ENCODE measurements at regions not wholly inside any gene's neighbourhood (a gene's known extent, or its start where the extent isn't known, plus 50 kb on each side); places are given as distances from the start of the nearest gene placed in this dataset.

- DNase-seq (ENCODE audit: low read depth): no peak
Measured at GRCh38 chr5:175034924-175035323, 310.5 kb downstream of the MSX2 start.

DNA sequence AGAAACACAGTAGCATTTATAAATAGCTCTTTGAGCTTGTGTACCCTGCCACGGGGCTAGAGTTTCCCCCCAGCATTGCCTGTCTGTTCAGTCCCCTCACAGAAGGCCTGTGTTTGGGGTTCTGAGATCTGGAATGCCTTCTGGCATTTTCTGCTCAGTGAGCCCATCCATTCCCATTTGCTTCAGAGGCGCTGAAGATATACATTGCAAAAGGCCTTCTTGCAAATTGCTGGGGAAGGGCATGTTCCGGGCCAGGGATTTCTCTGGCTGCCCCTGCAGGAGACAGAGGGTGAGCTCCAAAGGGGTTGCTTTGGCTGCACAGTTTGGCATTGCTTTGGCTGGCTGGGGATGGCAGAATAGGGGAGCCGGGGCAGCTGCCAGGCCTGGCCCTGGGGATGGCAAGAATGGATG lies 308.4 kb downstream of the MSX2 start:
- no peak for DNase-seq (ENCODE audit: low read depth)

GRCh38 chr5:175032013-175032412 lies 307.6 kb downstream of the MSX2 start:
- DNase-seq (ENCODE audit: low read depth): no peak

DNA sequence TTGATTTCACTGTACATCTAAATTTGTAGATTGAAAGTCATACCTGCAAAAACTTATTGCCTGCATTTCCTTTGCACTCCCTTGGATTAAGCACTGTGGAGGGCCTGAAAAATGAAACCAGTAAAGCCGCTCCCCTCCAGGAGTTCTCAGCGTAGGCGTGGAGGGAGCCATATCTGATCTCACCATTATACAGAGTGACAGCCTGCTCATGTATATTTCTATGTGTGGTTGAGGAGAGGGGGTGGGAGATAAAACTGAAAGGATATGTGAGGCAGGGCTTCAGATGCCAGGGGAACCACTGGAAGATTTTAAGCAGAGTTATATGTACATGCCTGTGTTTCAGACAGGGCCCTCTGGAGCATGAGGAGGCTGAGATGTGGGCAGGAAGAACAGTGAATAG lies 303.0 kb downstream of the MSX2 start:
- no peak for DNase-seq (ENCODE audit: low read depth)

GRCh38 chr5:175025077-175025476 lies 300.7 kb downstream of the MSX2 start:
- DNase-seq (ENCODE audit: low read depth): no peak

- no peak for DNase-seq (ENCODE audit: low read depth)
Measured at GRCh38 chr5:175021841-175022625, 297.7 kb downstream of the MSX2 start.

GRCh38 chr5:175021321-175021720 lies 296.9 kb downstream of the MSX2 start:
- DNase-seq (ENCODE audit: low read depth): no peak

- no peak for DNase-seq (ENCODE audit: low read depth)
Measured at GRCh38 chr5:175015028-175015685, 290.8 kb downstream of the MSX2 start.

DNA sequence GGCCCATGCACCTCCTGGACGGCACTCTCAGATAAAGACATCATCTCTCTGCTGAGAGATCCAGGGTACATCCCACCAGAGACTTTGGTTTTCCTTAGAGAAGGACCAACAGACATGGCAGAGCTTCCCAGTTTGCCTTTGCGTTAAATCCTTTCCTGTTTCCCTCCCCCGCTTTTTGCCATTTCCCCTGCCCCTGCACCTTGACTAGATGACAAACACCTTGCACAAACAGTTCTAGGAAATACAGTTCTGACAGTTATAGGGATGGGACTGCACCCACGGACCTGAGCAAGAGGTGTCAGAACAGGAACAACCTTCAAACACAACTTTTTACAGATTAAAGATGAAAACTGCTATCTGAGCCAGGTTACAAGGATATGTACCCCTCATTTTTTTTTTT lies 288.9 kb downstream of the MSX2 start:
- DNase-seq (ENCODE audit: low read depth): no peak

DNA sequence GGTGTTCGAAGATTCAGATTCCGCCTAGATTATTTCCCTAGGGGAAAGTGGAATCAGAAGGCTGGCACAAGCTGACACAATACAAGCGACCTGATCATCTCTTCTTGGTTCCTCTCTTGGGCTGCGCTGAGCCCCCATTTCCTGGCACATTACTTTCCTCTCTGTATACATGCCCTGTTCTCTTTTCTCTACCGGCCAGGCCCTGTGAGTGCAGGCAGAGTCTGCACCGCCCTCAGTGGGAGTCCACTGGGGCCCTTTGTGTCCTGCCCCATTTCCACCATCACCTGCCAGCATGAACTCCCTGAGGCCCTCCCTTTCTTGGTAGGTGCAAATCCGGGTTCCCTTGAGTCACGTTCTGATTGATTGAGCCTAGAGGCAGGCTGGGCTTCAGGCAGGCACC lies 287.9 kb downstream of the MSX2 start:
- no peak for DNase-seq (ENCODE audit: low read depth)

GRCh38 chr5:175003531-175003930 lies 279.1 kb downstream of the MSX2 start:
- no peak for DNase-seq (ENCODE audit: low read depth)

DNA sequence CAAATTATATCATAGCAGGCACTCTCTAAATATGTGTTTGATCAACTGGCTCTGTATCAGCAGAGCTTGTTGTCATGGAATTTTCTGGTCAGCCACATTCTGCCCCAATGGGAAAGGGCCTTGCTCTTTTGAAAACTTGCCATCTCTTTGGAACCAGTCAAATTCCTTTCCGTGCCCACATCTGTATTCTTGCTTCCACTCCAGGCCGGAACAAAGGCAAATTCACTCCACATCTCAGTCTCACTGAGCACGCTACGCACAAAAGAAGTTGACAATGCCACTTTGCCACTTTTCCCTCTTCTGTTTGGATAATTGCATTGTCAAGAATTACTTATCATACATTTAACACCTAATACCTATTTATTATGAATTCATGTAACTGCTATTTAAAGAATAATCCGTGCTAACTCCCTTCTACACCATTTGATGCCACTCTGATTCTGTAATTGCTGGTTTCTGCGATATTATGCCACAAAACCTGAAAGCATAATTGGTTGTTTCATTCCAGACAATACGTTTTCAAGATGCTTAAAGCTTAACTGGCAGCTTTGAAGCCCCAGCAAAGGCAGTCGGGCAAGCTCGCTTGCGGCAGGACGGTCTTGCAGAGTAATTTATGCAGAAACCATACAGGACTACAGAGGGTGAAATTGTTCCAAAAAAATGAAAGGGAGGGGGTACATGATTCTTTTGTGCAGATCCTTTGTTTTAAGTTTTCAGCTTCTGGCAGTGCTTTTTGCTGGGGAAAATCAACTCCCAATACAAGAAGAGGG lies 277.7 kb downstream of the MSX2 start:
- DNase-seq (ENCODE audit: low read depth): no peak

DNA sequence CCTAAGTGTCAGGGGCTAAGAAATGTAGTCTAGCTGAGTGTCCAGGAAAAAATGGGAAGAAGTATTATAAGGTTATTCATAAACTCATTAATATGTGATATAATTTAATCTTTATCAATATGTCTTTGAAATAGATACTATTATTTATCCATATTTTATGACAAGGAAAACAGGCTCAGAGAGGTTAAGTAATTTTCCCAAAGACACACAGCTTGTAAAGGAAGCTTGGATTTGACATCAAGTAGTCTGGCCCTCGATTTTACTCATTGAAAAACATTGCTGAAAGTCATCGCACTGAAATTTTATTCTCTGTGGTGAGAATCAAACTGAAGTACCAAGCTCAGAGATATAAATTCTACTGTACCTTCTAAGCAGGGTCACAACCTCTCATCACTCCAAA lies 276.9 kb downstream of the MSX2 start:
- DNase-seq (ENCODE audit: low read depth): no peak

GRCh38 chr5:174999581-174999980 lies 275.2 kb downstream of the MSX2 start:
- DNase-seq (ENCODE audit: low read depth): no peak

DNA sequence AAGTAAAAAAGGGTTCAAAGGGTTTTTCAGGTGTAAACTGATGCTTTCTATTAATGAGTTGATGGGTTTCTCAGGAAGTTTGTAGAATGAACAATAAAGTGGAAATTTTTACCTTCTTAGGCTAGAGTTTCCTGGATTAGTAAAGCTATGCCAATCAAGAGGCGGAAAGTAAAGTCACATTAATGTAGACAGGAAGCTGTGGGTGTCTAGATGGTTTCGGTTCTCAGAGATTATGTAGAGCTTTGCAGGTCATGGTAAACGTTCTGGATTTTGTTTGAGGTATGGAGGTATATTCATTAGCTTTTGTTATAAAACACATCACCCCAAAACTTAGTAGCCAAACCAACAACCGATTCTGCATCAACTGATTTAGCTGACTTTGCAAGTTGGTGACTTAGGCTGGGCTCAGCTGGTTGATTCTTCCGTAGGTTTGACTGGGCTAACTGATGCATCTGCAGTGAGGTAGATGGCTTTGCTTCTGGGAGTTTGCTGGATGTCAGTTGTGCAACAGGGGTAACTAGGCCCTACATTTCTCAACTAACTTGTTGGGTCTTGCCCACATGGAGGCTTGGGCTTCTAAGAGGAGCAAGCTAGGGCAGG lies 273.8 kb downstream of the MSX2 start:
- no peak for DNase-seq (ENCODE audit: low read depth)

- no peak for DNase-seq (ENCODE audit: low read depth)
Measured at GRCh38 chr5:174997688-174998087, 273.3 kb downstream of the MSX2 start.

DNA sequence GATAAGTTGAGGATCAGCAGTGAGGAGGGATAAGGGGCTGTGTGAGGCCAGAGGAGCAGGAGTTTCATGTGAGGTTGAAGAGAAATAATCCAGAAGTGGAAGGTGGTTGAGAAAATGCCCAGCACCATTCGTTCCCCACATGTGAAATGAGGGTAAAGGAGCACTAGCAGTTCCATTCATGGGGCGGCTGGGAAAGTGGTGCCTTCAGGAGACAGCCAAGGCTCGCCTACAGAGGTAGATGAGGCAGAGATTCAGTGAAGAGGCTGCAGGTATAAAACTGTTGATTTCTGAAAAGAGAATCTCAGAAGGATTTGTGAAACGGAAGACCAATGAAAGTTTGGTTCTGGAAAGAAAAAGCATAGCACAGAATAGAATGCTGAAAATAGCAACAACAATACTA lies 272.6 kb downstream of the MSX2 start:
- DNase-seq (ENCODE audit: low read depth): no peak

- DNase-seq (ENCODE audit: low read depth): no peak
Measured at GRCh38 chr5:174995827-174996226, 271.4 kb downstream of the MSX2 start.

- DNase-seq (ENCODE audit: low read depth): no peak
Measured at GRCh38 chr5:174991847-174992246, 267.5 kb downstream of the MSX2 start.

DNA sequence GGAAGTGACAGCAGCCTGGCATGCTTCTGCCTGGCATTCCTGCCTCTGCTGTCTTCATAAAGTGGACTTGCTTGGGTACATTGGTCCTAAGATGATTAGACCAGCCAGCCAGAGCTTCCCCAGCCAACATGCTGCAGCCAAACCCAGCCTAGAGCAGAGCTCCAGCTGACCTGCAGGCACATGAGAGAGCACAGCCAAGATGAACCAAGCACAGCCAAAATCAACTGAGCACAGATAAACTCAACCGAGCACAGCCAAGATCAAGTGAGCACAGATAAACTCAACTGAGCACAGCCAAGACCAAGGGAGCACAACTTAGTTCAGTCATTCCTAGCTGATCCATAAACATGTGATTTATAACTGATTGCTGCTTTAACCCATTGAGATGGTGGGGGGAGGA lies 266.5 kb downstream of the MSX2 start:
- DNase-seq (ENCODE audit: low read depth): no peak

GRCh38 chr5:174987443-174988012 lies 263.1 kb downstream of the MSX2 start:
- no peak for DNase-seq (ENCODE audit: low read depth)

DNA sequence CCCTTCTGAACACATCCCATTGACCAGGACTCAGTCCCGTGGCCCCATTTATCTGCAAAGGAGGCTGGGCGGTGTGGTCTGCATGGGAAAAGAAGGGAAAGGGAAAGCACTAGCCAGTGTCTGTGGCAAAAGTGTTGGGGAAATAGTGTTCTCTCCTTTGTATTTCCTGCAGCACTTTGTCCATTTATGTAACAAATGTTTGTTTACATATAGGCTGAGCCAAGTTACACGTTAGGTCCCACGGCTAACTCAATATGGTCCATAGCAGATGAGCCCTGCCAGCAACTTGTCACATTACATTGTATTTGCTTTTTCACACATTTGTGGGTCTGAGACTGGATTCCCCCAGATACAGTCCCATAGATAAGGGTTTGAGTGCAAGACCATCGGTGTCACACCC lies 260.5 kb downstream of the MSX2 start:
- DNase-seq (ENCODE audit: low read depth): no peak
